CD4-positive, alpha-beta memory T cell (primary cell): ENCODE measurements at regions not wholly inside any gene's neighbourhood (a gene's known extent, or its start where the extent isn't known, plus 50 kb on each side); places are given as distances from the start of the nearest gene placed in this dataset.

Source experiments
- CTCF ChIA-PET: fragments of 350-600 bp; sonication (Branson Sonifier 250); formaldehyde crosslinking; loops from one replicate; lab custom pipeline; 2021; ENCODE audit warnings: inconsistent platforms; ENCODE audit not compliant: partially characterized antibody; lab: Charles Lee
- POLR2A ChIA-PET: fragments of 350-600 bp; sonication (Branson Sonifier 250); formaldehyde crosslinking; loops from one replicate; lab custom pipeline; 2021; ENCODE audit not compliant: partially characterized antibody; lab: Charles Lee
- DNase-seq, 5 donors: peaks; one replicate each; pipeline versions ENCODE4 v3.0.0 to v3.0.0-alpha.2; 2020 to 2022; ENCODE audit warnings: mixed read lengths in 1 of 5
- H3K27ac ChIP-seq: one replicate; pipeline ENCODE4 v1.7.0; 2013; ENCODE audit warnings: low read depth, low read length
- H3K27me3 ChIP-seq: 2 replicates; pipeline ENCODE4 v1.7.0; 2013; ENCODE audit warnings: mild to moderate bottlenecking, low read length, moderate library complexity; ENCODE audit not compliant: insufficient read depth
- H3K36me3 ChIP-seq: 2 replicates; pipeline ENCODE4 v1.7.0; 2013; ENCODE audit warnings: mild to moderate bottlenecking, low read length, moderate library complexity; ENCODE audit not compliant: insufficient read depth
- H3K4me1 ChIP-seq: 2 replicates; pipeline ENCODE4 v1.7.0; 2013; ENCODE audit warnings: mild to moderate bottlenecking, low read length, moderate library complexity; ENCODE audit not compliant: insufficient read depth
- H3K4me3 ChIP-seq, 2 donors: one replicate each; pipeline ENCODE4 v1.7.0; 2013; ENCODE audit warnings: low read length in 2 of 2, mild to moderate bottlenecking in 1 of 2
- H3K9me3 ChIP-seq, 2 donors: one replicate each; pipeline ENCODE4 v1.7.0; 2013; ENCODE audit warnings: low read length in 2 of 2, control low read depth in 1 of 2; ENCODE audit not compliant: control insufficient read depth in 1 of 2
- H3K27ac Mint-ChIP-seq, 7 donors: one replicate each; pipeline ENCODE4 v1.8.0; 2020 to 2021; ENCODE audit warnings: mixed read lengths in 7 of 7, mild to moderate bottlenecking in 6 of 7, inconsistent platforms in 3 of 7, moderate library complexity in 3 of 7
- H3K27me3 Mint-ChIP-seq, 2 donors: one replicate each; pipeline ENCODE4 v1.8.0; 2020 to 2021; ENCODE audit warnings: mixed read lengths in 2 of 2
- H3K36me3 Mint-ChIP-seq, 2 donors: one replicate each; pipeline ENCODE4 v1.8.0; 2020 to 2021; ENCODE audit warnings: mixed read lengths in 2 of 2, inconsistent platforms in 1 of 2, mild to moderate bottlenecking in 1 of 2
- H3K4me1 Mint-ChIP-seq, 4 donors: one replicate each; pipeline ENCODE4 v1.8.0; 2020 to 2021; ENCODE audit warnings: mixed read lengths in 4 of 4, mild to moderate bottlenecking in 1 of 4
- H3K4me3 Mint-ChIP-seq, 8 donors: one replicate each; pipeline ENCODE4 v1.8.0; 2020 to 2021; ENCODE audit warnings: mixed read lengths in 8 of 8, mild to moderate bottlenecking in 7 of 8, moderate library complexity in 6 of 8, inconsistent platforms in 3 of 8
- H3K9me3 Mint-ChIP-seq, 8 donors: one replicate each; pipeline ENCODE4 v1.8.0; 2020 to 2021; ENCODE audit warnings: mixed read lengths in 8 of 8, mild to moderate bottlenecking in 5 of 8, inconsistent platforms in 3 of 8, moderate library complexity in 1 of 8
- intact Hi-C: fragments of 100-400 bp; cut with micrococcal nuclease; formaldehyde crosslinking; loops from one replicate; pipeline ENCODE4 v1.15.1; 2023

DNA sequence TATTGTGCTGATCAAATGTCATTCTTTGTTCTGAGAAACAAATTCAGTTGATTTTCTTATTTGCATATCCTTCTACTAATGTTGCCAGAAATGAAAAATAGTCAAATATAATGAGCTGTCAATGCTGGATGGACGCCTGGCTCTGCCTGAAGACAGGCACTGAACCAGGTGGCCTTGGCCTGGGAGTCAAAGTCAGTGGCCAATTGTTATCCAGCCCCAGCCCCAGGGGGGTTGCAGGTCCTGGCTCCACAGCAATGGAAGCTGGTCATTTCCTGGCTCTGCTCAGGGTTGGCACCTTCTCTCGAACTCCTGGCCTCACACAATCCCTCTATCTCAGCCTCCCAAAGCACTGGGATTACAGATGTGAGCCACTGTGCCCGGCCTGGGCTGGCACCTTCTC lies 176.8 kb upstream of the GLI2 start:
- no peak overlapping the region for H3K27ac ChIP-seq
- H3K4me3 Mint-ChIP-seq: no peak overlapping the region
- POLR2A ChIA-PET: no interaction called here
- no peak overlapping the region for H3K4me3 ChIP-seq
- no peaks in the 10 kb centered on the region for H3K36me3 Mint-ChIP-seq
- no peak for DNase-seq
- no peaks in the 10 kb centered on the region for H3K4me1 ChIP-seq
- no peak overlapping the region for H3K27ac Mint-ChIP-seq
- H3K9me3 Mint-ChIP-seq: no peaks in the 10 kb centered on the region
- no peaks in the 10 kb centered on the region for H3K4me1 Mint-ChIP-seq
- H3K27me3 Mint-ChIP-seq: peaks cover 6 to 12% of the 10 kb centered on the region in 2 donors
- no peaks in the 10 kb centered on the region for H3K36me3 ChIP-seq
- CTCF ChIA-PET: no interaction called here
- intact Hi-C loops: no loop called here
- H3K27me3 ChIP-seq: no peaks in the 10 kb centered on the region
- no peaks in the 10 kb centered on the region for H3K9me3 ChIP-seq

- ChIA-PET CTCF (no interaction called here), POLR2A (no interaction called here)
- no peak for DNase-seq
- Histone ChIP-seq H3K27ac (no peak overlapping the region), H3K4me3 (no peak overlapping the region), H3K9me3 (no peaks in the 10 kb centered on the region), H3K27me3 (no peaks in the 10 kb centered on the region), H3K4me1 (no peaks in the 10 kb centered on the region), H3K36me3 (no peaks in the 10 kb centered on the region)
- Mint-ChIP-seq H3K9me3 (no peaks in the 10 kb centered on the region), H3K36me3 (no peaks in the 10 kb centered on the region), H3K4me1 (no peaks in the 10 kb centered on the region), H3K27ac (no peak overlapping the region), H3K4me3 (no peak overlapping the region), H3K27me3 (peaks cover 6 to 10% of the 10 kb centered on the region in 2 donors)
- intact Hi-C loops: no loop called here
Measured at GRCh38 chr2:120559401-120559800, 176.3 kb upstream of the GLI2 start.

DNA sequence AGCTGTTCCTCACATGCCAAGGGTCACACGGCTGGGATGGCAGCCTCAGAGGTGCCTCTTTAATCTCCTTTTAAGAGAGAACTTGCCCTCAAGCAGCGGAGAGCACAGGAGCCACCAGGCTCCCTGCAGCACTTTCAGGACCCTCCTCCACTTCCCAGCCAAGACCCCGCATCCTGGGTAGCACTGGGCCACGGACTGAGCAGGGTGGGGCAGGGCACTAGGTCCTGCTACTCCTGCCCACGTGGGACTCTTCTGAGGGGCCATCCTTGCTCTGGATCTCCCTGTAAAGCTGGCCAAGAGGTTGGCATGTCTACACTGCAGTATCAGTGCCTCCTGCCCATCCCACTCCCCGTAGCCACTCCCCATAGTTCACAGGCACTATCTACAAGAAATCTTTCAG lies 175.3 kb upstream of the GLI2 start:
- Mint-ChIP-seq H3K27ac (no peak overlapping the region), H3K4me1 (no peaks in the 10 kb centered on the region)

DNA sequence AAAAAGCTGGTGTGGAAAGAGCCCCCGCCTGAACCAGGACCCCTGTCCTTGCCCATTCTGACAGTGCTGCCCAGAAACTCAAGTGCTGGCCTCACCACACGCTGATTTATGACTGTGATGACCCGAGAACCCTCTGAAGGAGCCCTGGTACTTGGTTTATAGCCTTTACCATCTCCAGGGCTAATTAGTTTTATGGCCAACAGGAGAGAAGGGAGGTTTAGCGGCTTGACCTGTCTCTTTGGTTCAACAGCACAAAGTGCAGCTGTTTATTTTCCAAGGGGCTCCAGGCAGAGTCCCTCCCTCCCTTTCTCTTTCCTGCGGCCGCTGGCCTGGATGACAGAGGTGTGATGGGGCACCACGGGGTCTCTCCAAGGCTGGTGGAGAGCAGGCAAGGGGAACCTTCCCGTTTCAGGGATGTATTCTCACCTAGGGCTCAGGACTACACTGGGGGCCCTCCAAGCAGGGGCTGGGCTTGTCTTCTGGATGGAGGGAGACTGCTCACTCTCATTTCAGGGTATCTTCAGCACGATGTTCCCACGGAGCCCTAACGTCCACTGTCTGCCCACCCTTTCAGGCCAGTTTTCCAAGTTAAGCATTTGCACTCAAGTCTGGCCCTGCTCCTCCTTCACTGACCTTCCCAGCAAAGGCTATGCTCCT lies 174.2 kb upstream of the GLI2 start:
- CTCF ChIA-PET: no interaction called here
- Histone ChIP-seq H3K4me3 (no peak overlapping the region), H3K27ac (no peak overlapping the region), H3K9me3 (no peaks in the 10 kb centered on the region), H3K36me3 (no peaks in the 10 kb centered on the region), H3K27me3 (no peaks in the 10 kb centered on the region), H3K4me1 (no peaks in the 10 kb centered on the region)
- POLR2A ChIA-PET: no interaction called here
- intact Hi-C loops: no loop called here
- Mint-ChIP-seq H3K36me3 (no peaks in the 10 kb centered on the region), H3K4me3 (no peak overlapping the region), H3K27me3 (peaks cover 3 to 5% of the 10 kb centered on the region in 2 donors), H3K4me1 (no peaks in the 10 kb centered on the region), H3K9me3 (no peaks in the 10 kb centered on the region), H3K27ac (no peak overlapping the region)
- no peak for DNase-seq

More for the DNA sequence above, 175.3 kb upstream of the GLI2 start:
- H3K27ac ChIP-seq: no peak overlapping the region
- no peak for DNase-seq
- H3K36me3 ChIP-seq: no peaks in the 10 kb centered on the region
- no peak overlapping the region for H3K4me3 Mint-ChIP-seq
- H3K27me3 ChIP-seq: no peaks in the 10 kb centered on the region
- intact Hi-C loops: no loop called here
- H3K9me3 ChIP-seq: no peaks in the 10 kb centered on the region
- no peaks in the 10 kb centered on the region for H3K9me3 Mint-ChIP-seq
- no peaks in the 10 kb centered on the region for H3K4me1 ChIP-seq
- ChIA-PET POLR2A (no interaction called here), CTCF (no interaction called here)
- no peaks in the 10 kb centered on the region for H3K36me3 Mint-ChIP-seq
- no peak overlapping the region for H3K4me3 ChIP-seq
- peaks cover 5 to 6% of the 10 kb centered on the region in 2 donors for H3K27me3 Mint-ChIP-seq

GRCh38 chr2:120562218-120563005 lies 173.3 kb upstream of the GLI2 start:
- POLR2A ChIA-PET: no interaction called here

GRCh38 chr2:120563616-120564015 lies 172.1 kb upstream of the GLI2 start:
- H3K36me3 ChIP-seq: no peaks in the 10 kb centered on the region
- H3K9me3 ChIP-seq: no peaks in the 10 kb centered on the region
- POLR2A ChIA-PET: no interaction called here
- CTCF ChIA-PET: no interaction called here
- no peak for DNase-seq
- H3K27ac Mint-ChIP-seq: no peak overlapping the region
- no peaks in the 10 kb centered on the region for H3K9me3 Mint-ChIP-seq
- H3K4me3 ChIP-seq: no peak overlapping the region
- no peak overlapping the region for H3K27ac ChIP-seq
- H3K27me3 ChIP-seq: no peaks in the 10 kb centered on the region
- no peak overlapping the region for H3K4me3 Mint-ChIP-seq
- H3K27me3 Mint-ChIP-seq: peaks cover 2 to 3% of the 10 kb centered on the region in 2 donors
- H3K4me1 Mint-ChIP-seq: no peaks in the 10 kb centered on the region
- H3K36me3 Mint-ChIP-seq: no peaks in the 10 kb centered on the region
- intact Hi-C loops: no loop called here
- no peaks in the 10 kb centered on the region for H3K4me1 ChIP-seq

More at GRCh38 chr2:120562218-120563005, 173.3 kb upstream of the GLI2 start:
- Histone ChIP-seq H3K4me3 (no peak overlapping the region), H3K27ac (no peak overlapping the region), H3K36me3 (no peaks in the 10 kb centered on the region), H3K4me1 (no peaks in the 10 kb centered on the region), H3K9me3 (no peaks in the 10 kb centered on the region), H3K27me3 (no peaks in the 10 kb centered on the region)
- CTCF ChIA-PET: no interaction called here
- Mint-ChIP-seq H3K27me3 (peaks cover 3 to 5% of the 10 kb centered on the region in 2 donors), H3K4me3 (no peak overlapping the region), H3K4me1 (no peaks in the 10 kb centered on the region), H3K36me3 (no peaks in the 10 kb centered on the region), H3K9me3 (no peaks in the 10 kb centered on the region), H3K27ac (no peak overlapping the region)
- DNase-seq: no peak
- intact Hi-C loops: no loop called here

- H3K36me3 Mint-ChIP-seq: no peaks in the 10 kb centered on the region
- H3K27me3 Mint-ChIP-seq: peaks cover 0 to 3% of the 10 kb centered on the region in 2 donors
- Histone ChIP-seq H3K27ac (no peak overlapping the region), H3K9me3 (no peaks in the 10 kb centered on the region), H3K4me1 (no peaks in the 10 kb centered on the region), H3K4me3 (no peak overlapping the region), H3K27me3 (no peaks in the 10 kb centered on the region), H3K36me3 (no peaks in the 10 kb centered on the region)
- DNase-seq: no peak
- intact Hi-C loops: no loop called here
- no peaks in the 10 kb centered on the region for H3K9me3 Mint-ChIP-seq
- no peak overlapping the region for H3K4me3 Mint-ChIP-seq
- POLR2A ChIA-PET: no interaction called here
- H3K27ac Mint-ChIP-seq: no peak overlapping the region
- H3K4me1 Mint-ChIP-seq: no peaks in the 10 kb centered on the region
- CTCF ChIA-PET: no interaction called here
Measured at GRCh38 chr2:120564213-120565094, 171.2 kb upstream of the GLI2 start.
